G401.6 (cell line): ENCODE measurements at regions not wholly inside any gene's neighbourhood (a gene's known extent, or its start where the extent isn't known, plus 50 kb on each side); places are given as distances from the start of the nearest gene placed in this dataset.
"Not testable (repeated sequence)": the region's sequence is repeated elsewhere in the genome, so short reads cannot be mapped to it uniquely, and the experiment has no call there.

Source experiments
- FAIRE-seq: peaks from 2 replicates; lab custom pipeline; 2012; peaks lifted over from hg19 to GRCh38; lab: Jason Lieb, UNC

GRCh38 chr10:31124852-31125251 lies 93.2 kb upstream of the ZNF438 start:
- no peak for FAIRE-seq

- no peak for FAIRE-seq
Observed at GRCh38 chr10:31125789-31126188, 94.1 kb upstream of the ZNF438 start.

- no peak for FAIRE-seq
Observed at GRCh38 chr10:31126593-31126992, 94.9 kb upstream of the ZNF438 start.

- no peak for FAIRE-seq
Observed at GRCh38 chr10:31128536-31128935, 96.9 kb upstream of the ZNF438 start.

- FAIRE-seq, result no peak
Observed at GRCh38 chr10:31129271-31129670, 97.6 kb upstream of the ZNF438 start.

- FAIRE-seq, result no peak
Observed at GRCh38 chr10:31129880-31130405, 98.3 kb upstream of the ZNF438 start.

GRCh38 chr10:31130406-31130805 lies 98.7 kb upstream of the ZNF438 start:
- FAIRE-seq, result no peak

- FAIRE-seq, result no peak
Observed at GRCh38 chr10:31131251-31131650, 99.6 kb upstream of the ZNF438 start.

- FAIRE-seq, result no peak
Observed at GRCh38 chr10:31132681-31133244, 101.1 kb upstream of the ZNF438 start.

GRCh38 chr10:31133251-31133791 lies 101.7 kb upstream of the ZNF438 start:
- no peak for FAIRE-seq

GRCh38 chr10:31133792-31134310 lies 102.2 kb upstream of the ZNF438 start:
- FAIRE-seq, result no peak

- no peak for FAIRE-seq
Observed at GRCh38 chr10:31134311-31134952, 102.8 kb upstream of the ZNF438 start.

GRCh38 chr10:31135171-31135570 lies 103.5 kb upstream of the ZNF438 start:
- FAIRE-seq, result no peak

GRCh38 chr10:31135791-31136190 lies 104.1 kb upstream of the ZNF438 start:
- not testable (repeated sequence) for FAIRE-seq

- FAIRE-seq, result no peak
Observed at GRCh38 chr10:31136386-31136785, 104.7 kb upstream of the ZNF438 start.

- no peak for FAIRE-seq
Observed at GRCh38 chr10:31136930-31137885, 105.5 kb upstream of the ZNF438 start.

- no peak for FAIRE-seq
Observed at GRCh38 chr10:31138026-31138553, 106.4 kb upstream of the ZNF438 start.

- no peak for FAIRE-seq
Observed at GRCh38 chr10:31139497-31139896, 107.8 kb upstream of the ZNF438 start.

- no peak for FAIRE-seq
Observed at GRCh38 chr10:31140716-31141115, 109.1 kb upstream of the ZNF438 start.

GRCh38 chr10:31142026-31142425 lies 110.4 kb upstream of the ZNF438 start:
- FAIRE-seq, result no peak

GRCh38 chr10:31143331-31143935 lies 111.8 kb upstream of the ZNF438 start:
- FAIRE-seq, result no peak

GRCh38 chr10:31145986-31146385 lies 114.3 kb upstream of the ZNF438 start:
- FAIRE-seq, result no peak
